Tibial nerve (tissue), 4 donors: ENCODE measurements at regions not wholly inside any gene's neighbourhood (a gene's known extent, or its start where the extent isn't known, plus 50 kb on each side); places are given as distances from the start of the nearest gene placed in this dataset.

Experiments used
- CTCF ChIP-seq, 5 experiments: fragments of 200-600 bp in 3 of 5; fragments of 450-650 bp in 2 of 5; sonication (generic) in 3 of 5; IDR thresholded peaks; one replicate each; pipeline ENCODE4 v1.5.1; 2016 to 2019; ENCODE audit warnings: antibody characterized with exemption in 5 of 5, mild to moderate bottlenecking in 3 of 5, moderate library complexity in 2 of 5
- EP300 ChIP-seq, 2 donors: sonication (generic); formaldehyde crosslinking; IDR thresholded peaks; one replicate each; pipeline ENCODE4 v1.6.1; 2017; ENCODE audit warnings: antibody characterized with exemption in 2 of 2, mild to moderate bottlenecking in 1 of 2
- POLR2A ChIP-seq, 2 donors: fragments of 450-650 bp; IDR thresholded peaks; one replicate each; pipeline ENCODE4 v1.6.1; 2017; ENCODE audit warnings: antibody characterized with exemption in 2 of 2, mild to moderate bottlenecking in 2 of 2, moderate library complexity in 2 of 2

- TF ChIP-seq EP300 (IDR thresholded peaks at IDR 0.05) (no peak), CTCF (IDR thresholded peaks at IDR 0.05) (no peak), POLR2A (IDR thresholded peaks at IDR 0.05) (no peak)
Observed at GRCh38 chr4:95984081-95984480, 144.2 kb downstream of the PDHA2 start.
